Adrenal gland (tissue), 5 donors: ENCODE measurements at regions not wholly inside any gene's neighbourhood (a gene's known extent, or its start where the extent isn't known, plus 50 kb on each side); places are given as distances from the start of the nearest gene placed in this dataset.

Experiments
- POLR2A ChIP-seq, 2 donors: fragments of 450-650 bp; IDR thresholded peaks; one replicate each; pipeline ENCODE4 v1.6.1; 2017; ENCODE audit warnings: antibody characterized with exemption in 2 of 2, mild to moderate bottlenecking in 2 of 2, moderate library complexity in 1 of 2
- TF ChIP-seq, protein P1 (sequence below), 6 experiments: fragments of 450-650 bp in 4 of 6; fragments of 200-600 bp in 2 of 6; sonication (generic) in 1 of 6; IDR thresholded peaks; 1 replicate in 5 of 6; 2 replicates in 1 of 6; pipeline versions ENCODE4 v1.5.1 to v1.8.0; 2016 to 2021; ENCODE audit warnings: antibody characterized with exemption in 6 of 6, mild to moderate bottlenecking in 2 of 6, moderate library complexity in 1 of 6
- donor health status: DM: no; HTN: no; CAD: no.

DNA sequence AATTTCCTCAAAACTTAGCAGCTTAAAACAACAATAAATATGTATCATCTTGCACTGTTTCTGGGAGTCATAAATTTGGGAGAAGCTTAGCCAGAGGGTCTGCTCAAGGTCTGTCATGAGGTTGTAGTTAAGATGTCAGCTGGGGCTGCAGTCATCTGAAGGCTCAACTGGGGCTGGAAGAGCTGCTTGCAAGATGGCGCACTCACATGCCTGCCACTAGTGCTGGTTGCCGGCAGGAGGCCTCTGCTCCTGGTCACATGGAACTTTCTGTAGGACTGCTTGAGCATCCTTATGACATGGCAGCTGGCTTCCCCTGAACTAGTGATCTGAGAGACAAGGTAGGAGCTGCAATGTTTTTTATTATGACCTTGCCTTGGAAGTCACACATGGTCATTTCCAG, 215.5 kb upstream of the HAAO start:
- TF ChIP-seq, protein P1, sequence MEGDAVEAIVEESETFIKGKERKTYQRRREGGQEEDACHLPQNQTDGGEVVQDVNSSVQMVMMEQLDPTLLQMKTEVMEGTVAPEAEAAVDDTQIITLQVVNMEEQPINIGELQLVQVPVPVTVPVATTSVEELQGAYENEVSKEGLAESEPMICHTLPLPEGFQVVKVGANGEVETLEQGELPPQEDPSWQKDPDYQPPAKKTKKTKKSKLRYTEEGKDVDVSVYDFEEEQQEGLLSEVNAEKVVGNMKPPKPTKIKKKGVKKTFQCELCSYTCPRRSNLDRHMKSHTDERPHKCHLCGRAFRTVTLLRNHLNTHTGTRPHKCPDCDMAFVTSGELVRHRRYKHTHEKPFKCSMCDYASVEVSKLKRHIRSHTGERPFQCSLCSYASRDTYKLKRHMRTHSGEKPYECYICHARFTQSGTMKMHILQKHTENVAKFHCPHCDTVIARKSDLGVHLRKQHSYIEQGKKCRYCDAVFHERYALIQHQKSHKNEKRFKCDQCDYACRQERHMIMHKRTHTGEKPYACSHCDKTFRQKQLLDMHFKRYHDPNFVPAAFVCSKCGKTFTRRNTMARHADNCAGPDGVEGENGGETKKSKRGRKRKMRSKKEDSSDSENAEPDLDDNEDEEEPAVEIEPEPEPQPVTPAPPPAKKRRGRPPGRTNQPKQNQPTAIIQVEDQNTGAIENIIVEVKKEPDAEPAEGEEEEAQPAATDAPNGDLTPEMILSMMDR (IDR thresholded peaks at IDR 0.05), result no peak
- no peak for TF ChIP-seq POLR2A (IDR thresholded peaks at IDR 0.05)
